H9 (cell line): ENCODE measurements at regions not wholly inside any gene's neighbourhood (a gene's known extent, or its start where the extent isn't known, plus 50 kb on each side); places are given as distances from the start of the nearest gene placed in this dataset.

Source experiments
- DNase-seq: peaks from one replicate; pipeline ENCODE4 v3.0.0-alpha.2; 2017
- H2AFZ ChIP-seq: one replicate; pipeline ENCODE4 v1.6.1; 2013; ENCODE audit warnings: mild to moderate bottlenecking, low read length, control low read depth, moderate library complexity
- H2AK5ac ChIP-seq: 2 replicates; pipeline ENCODE4 v1.6.1; 2013; ENCODE audit warnings: low read length, control low read depth, mixed read lengths; ENCODE audit not compliant: insufficient read length
- H2BK120ac ChIP-seq: one replicate; pipeline ENCODE4 v1.6.1; 2013; ENCODE audit warnings: low read depth, mild to moderate bottlenecking, low read length, control low read depth, inconsistent platforms; ENCODE audit not compliant: poor library complexity, severe bottlenecking
- H2BK12ac ChIP-seq: 2 replicates; pipeline ENCODE4 v1.6.1; 2013; ENCODE audit warnings: low read length, control low read depth, mixed read lengths, low read depth; ENCODE audit not compliant: insufficient read length
- H2BK15ac ChIP-seq: 2 replicates; pipeline ENCODE4 v1.6.1; 2013; ENCODE audit warnings: low read depth, low read length, control low read depth
- H2BK20ac ChIP-seq: one replicate; pipeline ENCODE4 v1.6.1; 2013; ENCODE audit warnings: low read depth, mild to moderate bottlenecking, low read length, control low read depth, inconsistent platforms; ENCODE audit not compliant: poor library complexity, severe bottlenecking
- H2BK5ac ChIP-seq: 2 replicates; pipeline ENCODE4 v1.6.1; 2013; ENCODE audit warnings: low read length, control low read depth, mixed read lengths; ENCODE audit not compliant: insufficient read length
- H3K14ac ChIP-seq: 2 replicates; pipeline ENCODE4 v1.6.1; 2013; ENCODE audit warnings: low read length, control low read depth; ENCODE audit not compliant: insufficient read depth
- H3K18ac ChIP-seq: 2 replicates; pipeline ENCODE4 v1.6.1; 2013; ENCODE audit warnings: low read depth, mild to moderate bottlenecking, mixed read lengths, low read length, control low read depth; ENCODE audit not compliant: insufficient read length
- H3K23ac ChIP-seq: 2 replicates; pipeline ENCODE4 v1.6.1; 2013; ENCODE audit warnings: low read length, control low read depth, mixed read lengths, low read depth; ENCODE audit not compliant: insufficient read length
- H3K23me2 ChIP-seq: 2 replicates; pipeline ENCODE4 v1.6.1; 2013; ENCODE audit warnings: low read depth, mild to moderate bottlenecking, mixed read lengths, low read length, control low read depth; ENCODE audit not compliant: insufficient read length, poor library complexity, severe bottlenecking
- H3K27ac ChIP-seq: 2 replicates; pipeline ENCODE4 v1.5.1; 2013; ENCODE audit warnings: low read length, control low read depth, mixed read lengths, low read depth; ENCODE audit not compliant: insufficient read length
- H3K27me3 ChIP-seq: 2 replicates; pipeline ENCODE4 v1.6.1; 2013; ENCODE audit warnings: low read length, control low read depth, inconsistent platforms; ENCODE audit not compliant: insufficient read depth
- H3K4ac ChIP-seq: 2 replicates; pipeline ENCODE4 v1.6.1; 2013; ENCODE audit warnings: low read depth, mild to moderate bottlenecking, control low read depth, inconsistent platforms, low read length, moderate library complexity
- H3K4me1 ChIP-seq: 2 replicates; pipeline ENCODE4 v1.6.1; 2013; ENCODE audit warnings: low read length, control low read depth, inconsistent platforms; ENCODE audit not compliant: insufficient read depth
- H3K4me2 ChIP-seq: 2 replicates; pipeline ENCODE4 v1.6.1; 2013; ENCODE audit warnings: low read length, control low read depth, mixed read lengths; ENCODE audit not compliant: insufficient read length, insufficient read depth
- H3K56ac ChIP-seq: 2 replicates; pipeline ENCODE4 v1.6.1; 2013; ENCODE audit warnings: low read depth, mild to moderate bottlenecking, mixed read lengths, low read length, control low read depth; ENCODE audit not compliant: insufficient read length
- H3K79me1 ChIP-seq: 2 replicates; pipeline ENCODE4 v1.6.1; 2013; ENCODE audit warnings: low read depth, mild to moderate bottlenecking, moderate library complexity, low read length, control low read depth, inconsistent platforms; ENCODE audit not compliant: insufficient read depth, poor library complexity, severe bottlenecking
- H3K79me2 ChIP-seq: 2 replicates; pipeline ENCODE4 v1.6.1; 2013; ENCODE audit warnings: low read length, control low read depth, inconsistent platforms; ENCODE audit not compliant: insufficient read depth
- H3K9ac ChIP-seq: 2 replicates; pipeline ENCODE4 v1.6.1; 2013; ENCODE audit warnings: low read length, control low read depth, mixed read lengths; ENCODE audit not compliant: insufficient read length; ENCODE audit errors: extremely low read depth
- H3K9me3 ChIP-seq: one replicate; pipeline ENCODE4 v1.6.1; 2013; ENCODE audit warnings: low read depth, low read length, inconsistent platforms; ENCODE audit not compliant: control insufficient read depth
- H3T11ph ChIP-seq: one replicate; pipeline ENCODE4 v1.6.1; 2013; ENCODE audit warnings: mild to moderate bottlenecking, low read length, control low read depth, inconsistent platforms
- H4K20me1 ChIP-seq: one replicate; pipeline ENCODE4 v1.6.1; 2013; ENCODE audit not compliant: control insufficient read depth, insufficient read length, insufficient read depth
- H4K5ac ChIP-seq: 2 replicates; pipeline ENCODE4 v1.6.1; 2013; ENCODE audit warnings: low read depth, mild to moderate bottlenecking, mixed read lengths, low read length, control low read depth; ENCODE audit not compliant: insufficient read length
- H4K8ac ChIP-seq: replicated peaks from 2 replicates; pipeline ENCODE4 v1.6.1; 2013; ENCODE audit warnings: low read length, control low read depth, mixed read lengths, low read depth; ENCODE audit not compliant: insufficient read length
- H4K91ac ChIP-seq: 2 replicates; pipeline ENCODE4 v1.6.1; 2013; ENCODE audit warnings: low read depth, mild to moderate bottlenecking, moderate library complexity, mixed read lengths, low read length, control low read depth; ENCODE audit not compliant: insufficient read length
- H3K27ac Mint-ChIP-seq, 3 experiments: 2 replicates in 2 of 3; 3 replicates in 1 of 3; pipeline ENCODE4 v1.8.0; 2020 to 2021; ENCODE audit warnings: mixed read lengths in 3 of 3, mild to moderate bottlenecking in 1 of 3, moderate library complexity in 1 of 3
- H3K27me3 Mint-ChIP-seq: 2 replicates; pipeline ENCODE4 v1.8.0; 2021; ENCODE audit warnings: low read depth, mild to moderate bottlenecking, moderate library complexity, mixed read lengths
- H3K36me3 Mint-ChIP-seq, 3 experiments: 2 replicates in 2 of 3; 3 replicates in 1 of 3; pipeline ENCODE4 v1.8.0; 2020 to 2021; ENCODE audit warnings: low read depth in 3 of 3, mixed read lengths in 3 of 3; ENCODE audit not compliant: insufficient read depth in 1 of 3
- H3K4me1 Mint-ChIP-seq, 2 experiments: 2 replicates each; pipeline ENCODE4 v1.8.0; 2020; ENCODE audit warnings: mixed read lengths in 2 of 2
- H3K4me3 Mint-ChIP-seq, 2 experiments: 2 replicates in 1 of 2; 3 replicates in 1 of 2; pipeline ENCODE4 v1.8.0; 2020 to 2021; ENCODE audit warnings: mild to moderate bottlenecking in 2 of 2, mixed read lengths in 2 of 2, moderate library complexity in 1 of 2
- H3K9me3 Mint-ChIP-seq, 2 experiments: 2 replicates in 1 of 2; 3 replicates in 1 of 2; pipeline ENCODE4 v1.8.0; 2020; ENCODE audit warnings: mild to moderate bottlenecking in 2 of 2, mixed read lengths in 2 of 2, moderate library complexity in 1 of 2
- CTCF ChIP-seq: fragments of 200-600 bp; sonication (generic); conservative IDR thresholded peaks from 3 replicates; pipeline ENCODE4 v1.8.0; 2021; ENCODE audit warnings: antibody characterized with exemption, mild to moderate bottlenecking
- WGBS: extraction: QIAGEN DNeasy Blood & Tissue Kit; methylation state at CpG from one replicate; pipeline ENCODE4 v1.1.7; 2013; ENCODE audit warnings: missing lambda C conversion rate, low lambda C conversion rate, mixed read lengths; ENCODE audit not compliant: insufficient read length; ENCODE audit errors: extremely low coverage; 5-methylcytosine and 5-hydroxymethylcytosine counted together

- no peaks in the 10 kb centered on the region for H3K79me2 ChIP-seq
- H3K18ac ChIP-seq, result no peak overlapping the region
- no peak overlapping the region for H3T11ph ChIP-seq
- no peak overlapping the region for H4K5ac ChIP-seq
- no peak overlapping the region for H3K4me2 ChIP-seq
- H4K91ac ChIP-seq, result no peak overlapping the region
- TF ChIP-seq CTCF, result no peak
- H2BK5ac ChIP-seq, result no peak overlapping the region
- no peaks in the 10 kb centered on the region for H3K27me3 Mint-ChIP-seq
- no peak overlapping the region for H2BK20ac ChIP-seq
- H3K27me3 ChIP-seq, result no peaks in the 10 kb centered on the region
- no peak overlapping the region for H3K14ac ChIP-seq
- no peak overlapping the region for H2AFZ ChIP-seq
- no peaks in the 10 kb centered on the region for H3K9me3 ChIP-seq
- H3K79me1 ChIP-seq, result no peaks in the 10 kb centered on the region
- no CpG with 5 or more reads among the region's 3 CpGs for WGBS
- DNase-seq, result no peak
- no peak overlapping the region for H3K9ac ChIP-seq
- H4K8ac ChIP-seq, result no peak overlapping the region
- no peak overlapping the region for H3K27ac Mint-ChIP-seq
- no peaks in the 10 kb centered on the region for H3K23me2 ChIP-seq
- H3K23ac ChIP-seq, result no peak overlapping the region
- no peak overlapping the region for H2BK15ac ChIP-seq
- peaks cover 15 to 21% of the 10 kb centered on the region in 2 experiments for H3K4me1 Mint-ChIP-seq
- no peak overlapping the region for H2BK120ac ChIP-seq
- H3K27ac ChIP-seq, result no peak overlapping the region
- H3K56ac ChIP-seq, result no peak overlapping the region
- no peaks in the 10 kb centered on the region for H3K9me3 Mint-ChIP-seq
- H2AK5ac ChIP-seq, result no peak overlapping the region
- H4K20me1 ChIP-seq, result no peaks in the 10 kb centered on the region
- H3K4me3 Mint-ChIP-seq, result no peak overlapping the region
- no peaks in the 10 kb centered on the region for H3K4me1 ChIP-seq
- no peak overlapping the region for H2BK12ac ChIP-seq
- H3K36me3 Mint-ChIP-seq, result peaks cover 0 to 2% (median 0%) of the 10 kb centered on the region in 3 experiments; a peak in 3 of 7 replicates
- H3K4ac ChIP-seq, result no peak overlapping the region
These were observed 135.5 kb upstream of the PKDCC start for GRCh38 chr2:41912337-41912736.
